SK-N-SH treated with all-trans-retinoic acid at 6 μM for 48 hours (cell line): ENCODE measurements at regions not wholly inside any gene's neighbourhood (a gene's known extent, or its start where the extent isn't known, plus 50 kb on each side); places are given as distances from the start of the nearest gene placed in this dataset.

ENCODE experiments used
- ATAC-seq: fragments of 200-7000 bp; cut with Tn5 transposase; 3 replicates; pipeline ENCODE4 v1.9.1; 2020; ENCODE audit warnings: mild to moderate bottlenecking, moderate library complexity
- ARNTL ChIP-seq: fragments of 450-650 bp; formaldehyde crosslinking; IDR thresholded peaks from 2 replicates; pipeline ENCODE4 v1.5.0; 2020; ENCODE audit warnings: low read depth, mild to moderate bottlenecking, moderate library complexity, borderline replicate concordance
- BACH2 ChIP-seq: fragments of 250-450 bp; sonication (Bioruptor Pico); IDR thresholded peaks from 2 replicates; pipeline ENCODE4 v1.9.0; 2021; ENCODE audit warnings: mild to moderate bottlenecking, borderline replicate concordance
- CSDC2 ChIP-seq: fragments of 250-450 bp; sonication (Bioruptor Pico); IDR thresholded peaks from 2 replicates; pipeline ENCODE4 v1.5.0; 2020; ENCODE audit warnings: mild to moderate bottlenecking, moderate library complexity
- GLIS3 ChIP-seq: fragments of 250-450 bp; sonication (Bioruptor Pico); IDR thresholded peaks from 2 replicates; pipeline ENCODE4 v1.5.0; 2020; ENCODE audit warnings: mild to moderate bottlenecking, moderate library complexity
- ISL1 ChIP-seq: fragments of 250-450 bp; sonication (Bioruptor Pico); IDR thresholded peaks from 2 replicates; pipeline ENCODE4 v2.1.2; 2022; ENCODE audit warnings: mild to moderate bottlenecking, moderate library complexity
- OSR1 ChIP-seq: fragments of 250-450 bp; sonication (Bioruptor Pico); IDR thresholded peaks from 2 replicates; pipeline ENCODE4 v1.8.0; 2022; ENCODE audit warnings: moderate library complexity, mild to moderate bottlenecking, inconsistent platforms
- PATZ1 ChIP-seq: fragments of 250-450 bp; sonication (Bioruptor Pico); IDR thresholded peaks from 2 replicates; pipeline ENCODE4 v1.8.0; 2020; ENCODE audit warnings: mild to moderate bottlenecking, moderate library complexity, borderline replicate concordance
- PPARA ChIP-seq: fragments of 250-450 bp; sonication (Bioruptor Pico); IDR thresholded peaks from 2 replicates; pipeline ENCODE4 v1.5.0; 2020; ENCODE audit warnings: mild to moderate bottlenecking, borderline replicate concordance
- RARB ChIP-seq: fragments of 250-450 bp; sonication (Bioruptor Pico); IDR thresholded peaks from 2 replicates; pipeline ENCODE4 v1.8.0; 2021; ENCODE audit warnings: mild to moderate bottlenecking, moderate library complexity
- SNAI2 ChIP-seq: fragments of 250-450 bp; sonication (Bioruptor Pico); IDR thresholded peaks from 2 replicates; pipeline ENCODE4 v1.5.0; 2020; ENCODE audit warnings: mild to moderate bottlenecking, moderate library complexity
- TCF4 ChIP-seq: fragments of 250-450 bp; sonication (Bioruptor Pico); IDR thresholded peaks from 2 replicates; pipeline ENCODE4 v1.8.0; 2021; ENCODE audit warnings: mild to moderate bottlenecking, moderate library complexity, borderline replicate concordance
- TOX ChIP-seq: fragments of 250-450 bp; sonication (Bioruptor Pico); IDR thresholded peaks from 2 replicates; pipeline ENCODE4 v1.8.0; 2021; ENCODE audit warnings: mild to moderate bottlenecking, moderate library complexity, borderline replicate concordance
- ZC3H10 ChIP-seq: fragments of 250-450 bp; sonication (Bioruptor Pico); IDR thresholded peaks from 2 replicates; pipeline ENCODE4 v1.5.1; 2021; ENCODE audit warnings: mild to moderate bottlenecking, moderate library complexity
- ZFP30 ChIP-seq: fragments of 450-650 bp; formaldehyde crosslinking; IDR thresholded peaks from 2 replicates; pipeline ENCODE4 v1.5.0; 2022; ENCODE audit warnings: mild to moderate bottlenecking, moderate library complexity
- ZNF565 ChIP-seq: fragments of 450-650 bp; formaldehyde crosslinking; conservative IDR thresholded peaks from 2 replicates; pipeline ENCODE4 v1.5.0; 2020; ENCODE audit warnings: low read depth, mild to moderate bottlenecking, moderate library complexity
- ZNF70 ChIP-seq: fragments of 450-650 bp; formaldehyde crosslinking; IDR thresholded peaks from 2 replicates; pipeline ENCODE4 v1.5.0; 2020; ENCODE audit warnings: mild to moderate bottlenecking, moderate library complexity
- ZNF8 ChIP-seq: fragments of 450-650 bp; formaldehyde crosslinking; IDR thresholded peaks from 2 replicates; pipeline ENCODE4 v1.5.0; 2020; ENCODE audit warnings: mild to moderate bottlenecking, moderate library complexity
- TF ChIP-seq, protein P1 (sequence below): fragments of 250-450 bp; sonication (Bioruptor Pico); IDR thresholded peaks from 2 replicates; pipeline ENCODE4 v1.8.0; 2021; ENCODE audit warnings: low read depth, mild to moderate bottlenecking, moderate library complexity, borderline replicate concordance
- TF ChIP-seq, protein P2 (sequence below): fragments of 250-450 bp; sonication (Bioruptor Pico); IDR thresholded peaks from 2 replicates; pipeline ENCODE4 v1.5.1; 2020; ENCODE audit warnings: low read depth, mild to moderate bottlenecking, moderate library complexity
- TF ChIP-seq, protein P3 (sequence below): fragments of 250-450 bp; sonication (Bioruptor Pico); IDR thresholded peaks from 2 replicates; pipeline ENCODE4 v1.5.1; 2021; ENCODE audit warnings: mild to moderate bottlenecking, moderate library complexity

DNA sequence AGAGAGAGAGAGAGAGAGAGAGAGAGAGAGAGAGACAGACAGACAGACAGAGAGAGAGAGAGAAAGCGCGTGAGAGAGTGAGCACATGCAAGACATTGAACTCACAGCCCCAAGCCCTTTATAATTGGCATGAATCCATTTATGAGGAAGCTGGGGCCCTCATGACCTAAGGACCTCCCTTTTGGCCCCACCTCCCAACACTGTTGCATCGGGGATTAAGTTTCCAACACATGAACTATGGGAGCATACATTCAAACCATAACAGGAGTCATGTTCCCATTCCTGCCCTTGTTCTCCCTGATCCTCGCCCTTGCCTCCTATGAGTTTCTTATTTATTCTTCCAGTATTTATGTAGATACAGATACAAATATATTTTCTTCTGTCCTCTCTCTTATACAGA is 269.8 kb upstream of the ARX start:
- TF ChIP-seq ISL1 (CRISPR knock-in tag) = no peak
- TF ChIP-seq, protein P1, sequence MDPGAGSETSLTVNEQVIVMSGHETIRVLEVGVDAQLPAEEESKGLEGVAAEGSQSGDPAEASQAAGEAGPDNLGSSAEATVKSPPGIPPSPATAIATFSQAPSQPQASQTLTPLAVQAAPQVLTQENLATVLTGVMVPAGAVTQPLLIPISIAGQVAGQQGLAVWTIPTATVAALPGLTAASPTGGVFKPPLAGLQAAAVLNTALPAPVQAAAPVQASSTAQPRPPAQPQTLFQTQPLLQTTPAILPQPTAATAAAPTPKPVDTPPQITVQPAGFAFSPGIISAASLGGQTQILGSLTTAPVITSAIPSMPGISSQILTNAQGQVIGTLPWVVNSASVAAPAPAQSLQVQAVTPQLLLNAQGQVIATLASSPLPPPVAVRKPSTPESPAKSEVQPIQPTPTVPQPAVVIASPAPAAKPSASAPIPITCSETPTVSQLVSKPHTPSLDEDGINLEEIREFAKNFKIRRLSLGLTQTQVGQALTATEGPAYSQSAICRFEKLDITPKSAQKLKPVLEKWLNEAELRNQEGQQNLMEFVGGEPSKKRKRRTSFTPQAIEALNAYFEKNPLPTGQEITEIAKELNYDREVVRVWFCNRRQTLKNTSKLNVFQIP (CRISPR knock-in tag) = no peak
- TF ChIP-seq, protein P2, sequence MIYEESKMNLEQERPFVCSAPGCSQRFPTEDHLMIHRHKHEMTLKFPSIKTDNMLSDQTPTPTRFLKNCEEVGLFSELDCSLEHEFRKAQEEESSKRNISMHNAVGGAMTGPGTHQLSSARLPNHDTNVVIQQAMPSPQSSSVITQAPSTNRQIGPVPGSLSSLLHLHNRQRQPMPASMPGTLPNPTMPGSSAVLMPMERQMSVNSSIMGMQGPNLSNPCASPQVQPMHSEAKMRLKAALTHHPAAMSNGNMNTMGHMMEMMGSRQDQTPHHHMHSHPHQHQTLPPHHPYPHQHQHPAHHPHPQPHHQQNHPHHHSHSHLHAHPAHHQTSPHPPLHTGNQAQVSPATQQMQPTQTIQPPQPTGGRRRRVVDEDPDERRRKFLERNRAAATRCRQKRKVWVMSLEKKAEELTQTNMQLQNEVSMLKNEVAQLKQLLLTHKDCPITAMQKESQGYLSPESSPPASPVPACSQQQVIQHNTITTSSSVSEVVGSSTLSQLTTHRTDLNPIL = no peak
- no peak for ATAC-seq

DNA sequence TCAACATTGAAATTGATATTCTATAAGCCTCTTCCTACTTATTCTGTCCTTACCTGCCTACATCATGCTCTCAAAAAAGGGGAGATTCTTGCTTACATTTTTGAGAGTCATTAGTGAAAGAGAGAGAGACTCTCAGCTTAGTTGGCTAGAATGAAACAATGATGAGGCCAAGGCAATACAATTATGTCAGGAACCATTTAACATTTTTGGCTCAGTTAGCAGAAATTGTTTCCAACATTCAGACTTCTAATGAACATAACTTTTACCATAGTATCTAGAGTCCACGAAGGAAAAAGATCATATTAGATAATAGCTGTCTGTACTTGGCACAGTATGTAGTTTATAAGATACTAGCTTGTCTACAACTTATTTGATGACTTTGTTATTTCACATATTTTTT is 263.7 kb upstream of the ARX start:
- no peak for ATAC-seq
- no peak for TF ChIP-seq SNAI2 (CRISPR knock-in tag)
- TF ChIP-seq ISL1 (CRISPR knock-in tag) = peak; percentile 56

DNA sequence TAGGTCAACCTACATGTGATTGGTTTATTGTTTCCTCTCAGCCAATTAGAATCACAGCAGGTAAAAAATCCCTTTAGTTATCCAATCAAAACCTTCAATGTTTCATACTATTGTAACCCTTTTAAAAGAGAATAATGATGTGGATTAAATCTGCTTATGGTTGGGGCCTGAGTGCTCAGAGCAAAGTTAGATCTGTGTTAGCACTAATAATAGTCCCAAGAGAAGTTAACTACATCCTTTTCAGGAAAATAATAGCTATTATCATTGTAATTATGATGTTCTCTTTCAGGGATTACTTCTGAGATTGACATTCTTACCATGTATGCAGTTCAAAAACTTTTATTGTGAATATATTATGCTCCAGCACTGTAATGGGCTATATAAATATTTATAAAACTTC is 262.6 kb upstream of the ARX start:
- TF ChIP-seq TOX (CRISPR knock-in tag) (no peak), CSDC2 (CRISPR knock-in tag) (no peak), ZNF8 (CRISPR knock-in tag) (no peak), RARB (no peak), PPARA (no peak), ARNTL (CRISPR knock-in tag) (no peak), ISL1 (CRISPR knock-in tag) (no peak), SNAI2 (CRISPR knock-in tag) (no peak), PATZ1 (CRISPR knock-in tag) (no peak), TCF4 (CRISPR knock-in tag) (no peak), BACH2 (CRISPR knock-in tag) (no peak), ZFP30 (no peak), OSR1 (no peak)
- TF ChIP-seq, protein P3, sequence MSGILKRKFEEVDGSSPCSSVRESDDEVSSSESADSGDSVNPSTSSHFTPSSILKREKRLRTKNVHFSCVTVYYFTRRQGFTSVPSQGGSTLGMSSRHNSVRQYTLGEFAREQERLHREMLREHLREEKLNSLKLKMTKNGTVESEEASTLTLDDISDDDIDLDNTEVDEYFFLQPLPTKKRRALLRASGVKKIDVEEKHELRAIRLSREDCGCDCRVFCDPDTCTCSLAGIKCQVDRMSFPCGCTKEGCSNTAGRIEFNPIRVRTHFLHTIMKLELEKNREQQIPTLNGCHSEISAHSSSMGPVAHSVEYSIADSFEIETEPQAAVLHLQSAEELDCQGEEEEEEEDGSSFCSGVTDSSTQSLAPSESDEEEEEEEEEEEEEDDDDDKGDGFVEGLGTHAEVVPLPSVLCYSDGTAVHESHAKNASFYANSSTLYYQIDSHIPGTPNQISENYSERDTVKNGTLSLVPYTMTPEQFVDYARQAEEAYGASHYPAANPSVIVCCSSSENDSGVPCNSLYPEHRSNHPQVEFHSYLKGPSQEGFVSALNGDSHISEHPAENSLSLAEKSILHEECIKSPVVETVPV (CRISPR knock-in tag) = no peak
- TF ChIP-seq, protein P2 = no peak
- TF ChIP-seq, protein P1 (CRISPR knock-in tag) = no peak
- TF ChIP-seq, all 23 proteins: peak for 0
- no peak for ATAC-seq

GRCh38 chrX:25277574-25277973 is 261.8 kb upstream of the ARX start:
- TF ChIP-seq CSDC2 (CRISPR knock-in tag) = no peak
- TF ChIP-seq, protein P3 (CRISPR knock-in tag) = no peak
- no peak for TF ChIP-seq BACH2 (CRISPR knock-in tag)
- no peak for TF ChIP-seq SNAI2 (CRISPR knock-in tag)
- TF ChIP-seq OSR1 = no peak
- no peak for TF ChIP-seq PPARA
- no peak for TF ChIP-seq GLIS3 (CRISPR knock-in tag)
- no peak for TF ChIP-seq PATZ1 (CRISPR knock-in tag)
- TF ChIP-seq ZC3H10 (CRISPR knock-in tag) = no peak
- no peak for TF ChIP-seq TCF4 (CRISPR knock-in tag)
- TF ChIP-seq ARNTL (CRISPR knock-in tag) = no peak
- TF ChIP-seq, protein P1 (CRISPR knock-in tag) = no peak
- TF ChIP-seq ZNF565 (CRISPR knock-in tag) = no peak
- no peak for TF ChIP-seq ZNF70
- no peak for ATAC-seq
